Kidney epithelial cell (primary cell): ENCODE measurements at regions not wholly inside any gene's neighbourhood (a gene's known extent, or its start where the extent isn't known, plus 50 kb on each side); places are given as distances from the start of the nearest gene placed in this dataset.

Experiments used
- DNase-seq: peaks from one replicate; pipeline ENCODE4 v3.0.0-alpha.2; 2010; ENCODE audit warnings: low read depth
- H3K27me3 ChIP-seq: 2 replicates; pipeline ENCODE4 v1.6.0; 2011; ENCODE audit warnings: low read length; ENCODE audit not compliant: control insufficient read depth, insufficient read depth
- H3K36me3 ChIP-seq: 2 replicates; pipeline ENCODE4 v1.5.1; 2011; ENCODE audit warnings: low read length; ENCODE audit not compliant: control insufficient read depth, insufficient read depth
- H3K4me3 ChIP-seq: 2 replicates; pipeline ENCODE4 v1.5.1; 2011; ENCODE audit warnings: low read depth, mild to moderate bottlenecking, control low read depth, low read length
- CTCF ChIP-seq: IDR thresholded peaks from 2 replicates; pipeline ENCODE4 v1.5.1; 2011; ENCODE audit warnings: mild to moderate bottlenecking, moderate library complexity, low read length, control low read depth, inconsistent platforms; ENCODE audit not compliant: insufficient read depth, poor library complexity, severe bottlenecking

- no peak for DNase-seq
These were observed 331.6 kb downstream of the CTTN start for GRCh38 chr11:70729949-70730348.

GRCh38 chr11:70730411-70730810 is 332.1 kb downstream of the CTTN start:
- no peak for DNase-seq
- peaks cover 2% of the 10 kb centered on the region for H3K27me3 ChIP-seq
- H3K36me3 ChIP-seq, result no peaks in the 10 kb centered on the region
- TF ChIP-seq CTCF, result no peak
- no peak overlapping the region for H3K4me3 ChIP-seq

More at GRCh38 chr11:70729949-70730348, 331.6 kb downstream of the CTTN start:
- H3K4me3 ChIP-seq, result no peak overlapping the region
- no peak for TF ChIP-seq CTCF
- H3K27me3 ChIP-seq, result peaks cover 2% of the 10 kb centered on the region
- no peaks in the 10 kb centered on the region for H3K36me3 ChIP-seq

GRCh38 chr11:70731271-70732022 is 333.1 kb downstream of the CTTN start:
- Histone ChIP-seq H3K36me3 (no peaks in the 10 kb centered on the region), H3K27me3 (peaks cover 2% of the 10 kb centered on the region), H3K4me3 (no peak overlapping the region)
- no peak for DNase-seq
- no peak for TF ChIP-seq CTCF

GRCh38 chr11:70732023-70732880 is 333.9 kb downstream of the CTTN start:
- no peak for DNase-seq
- Histone ChIP-seq H3K4me3 (no peak overlapping the region), H3K27me3 (peaks cover 2% of the 10 kb centered on the region), H3K36me3 (no peaks in the 10 kb centered on the region)
- TF ChIP-seq CTCF, result no peak

- Histone ChIP-seq H3K4me3 (no peak overlapping the region), H3K36me3 (no peaks in the 10 kb centered on the region), H3K27me3 (no peaks in the 10 kb centered on the region)
- TF ChIP-seq CTCF, result no peak
- DNase-seq, result no peak
These were observed 334.5 kb downstream of the CTTN start for GRCh38 chr11:70732881-70733196.
